Fibroblast of gingiva (primary cell): ENCODE measurements at regions not wholly inside any gene's neighbourhood (a gene's known extent, or its start where the extent isn't known, plus 50 kb on each side); places are given as distances from the start of the nearest gene placed in this dataset.

ENCODE experiments used
- DNase-seq: peaks from one replicate; pipeline ENCODE4 v3.0.0-alpha.2; 2011; ENCODE audit warnings: low read depth

- no peak for DNase-seq
Measured at GRCh38 chr3:68467465-68467864, 464.9 kb downstream of the TAFA4 start.

GRCh38 chr3:68458581-68458980, 473.8 kb downstream of the TAFA4 start:
- no peak for DNase-seq

GRCh38 chr3:68448510-68449383, 483.6 kb downstream of the TAFA4 start:
- no peak for DNase-seq

- no peak for DNase-seq
Measured at GRCh38 chr3:68447885-68448284, 484.5 kb downstream of the TAFA4 start.

- no peak for DNase-seq
Measured at GRCh38 chr3:68441054-68441453, 491.3 kb downstream of the TAFA4 start.

- no peak for DNase-seq
Measured at GRCh38 chr3:68436619-68437401, 495.5 kb downstream of the TAFA4 start.

GRCh38 chr3:68428495-68428894, 503.9 kb downstream of the TAFA4 start:
- no peak for DNase-seq

GRCh38 chr3:68424796-68425460, 507.4 kb downstream of the TAFA4 start:
- no peak for DNase-seq

- DNase-seq: no peak
Measured at GRCh38 chr3:68408626-68409025, 523.7 kb downstream of the TAFA4 start.

- no peak for DNase-seq
Measured at GRCh38 chr3:68403741-68404140, 528.6 kb downstream of the TAFA4 start.

GRCh38 chr3:68402235-68402918, 530.0 kb downstream of the TAFA4 start:
- DNase-seq: no peak

- DNase-seq: no peak
Measured at GRCh38 chr3:68378631-68379030, 553.7 kb downstream of the TAFA4 start.

- no peak for DNase-seq
Measured at GRCh38 chr3:68373727-68374126, 558.6 kb downstream of the TAFA4 start.

GRCh38 chr3:68363796-68364195, 568.6 kb downstream of the TAFA4 start:
- no peak for DNase-seq

GRCh38 chr3:68360492-68360891, 571.9 kb downstream of the TAFA4 start:
- no peak for DNase-seq

GRCh38 chr3:68345781-68346180, 586.6 kb downstream of the TAFA4 start:
- no peak for DNase-seq

- no peak for DNase-seq
Measured at GRCh38 chr3:68342426-68342825, 589.9 kb downstream of the TAFA4 start.

- no peak for DNase-seq
Measured at GRCh38 chr3:68336042-68336441, 596.3 kb downstream of the TAFA4 start.

- no peak for DNase-seq
Measured at GRCh38 chr3:68334367-68334986, 597.9 kb downstream of the TAFA4 start.

GRCh38 chr3:68328049-68328448, 604.3 kb downstream of the TAFA4 start:
- DNase-seq: no peak

- DNase-seq: no peak
Measured at GRCh38 chr3:68315964-68316363, 616.4 kb downstream of the TAFA4 start.

GRCh38 chr3:68315546-68315945, 616.8 kb downstream of the TAFA4 start:
- no peak for DNase-seq
